SK-N-SH (cell line): ENCODE measurements at regions not wholly inside any gene's neighbourhood (a gene's known extent, or its start where the extent isn't known, plus 50 kb on each side); places are given as distances from the start of the nearest gene placed in this dataset.

Experiments
- CTCF ChIP-seq: fragments of 200-600 bp; sonication (generic); IDR thresholded peaks from 2 replicates; pipeline ENCODE4 v1.6.1; 2017; ENCODE audit warnings: antibody characterized with exemption, mild to moderate bottlenecking, moderate library complexity
- ELF1 ChIP-seq: IDR thresholded peaks from 2 replicates; pipeline ENCODE4 v1.4.0; 2012
- EZH2phosphoT487 ChIP-seq: fragments of 200-600 bp; sonication (generic); IDR thresholded peaks from 2 replicates; pipeline ENCODE4 v1.6.1; 2017; ENCODE audit warnings: low read depth, mixed run types, mild to moderate bottlenecking, antibody characterized with exemption, moderate library complexity, borderline replicate concordance
- GABPA ChIP-seq: IDR thresholded peaks from 2 replicates; pipeline ENCODE4 v1.4.0; 2012; ENCODE audit warnings: low read depth, mild to moderate bottlenecking
- MAX ChIP-seq: IDR thresholded peaks from 2 replicates; pipeline ENCODE4 v1.4.0; 2012; ENCODE audit warnings: low read depth
- MEF2A ChIP-seq: IDR thresholded peaks from 2 replicates; pipeline ENCODE4 v1.4.0; 2012; ENCODE audit warnings: low read depth, borderline replicate concordance
- POLR2AphosphoS5 ChIP-seq: IDR thresholded peaks from 2 replicates; pipeline ENCODE4 v1.6.1; 2012; ENCODE audit warnings: low read depth, low read length
- RAD21 ChIP-seq: IDR thresholded peaks from 2 replicates; pipeline ENCODE4 v1.6.1; 2012; ENCODE audit warnings: mild to moderate bottlenecking, low read length
- RCOR1 ChIP-seq: fragments of 150-350 bp; IDR thresholded peaks from 2 replicates; pipeline ENCODE4 v1.6.1; 2017; ENCODE audit warnings: antibody characterized with exemption, low read length
- RFX5 ChIP-seq: IDR thresholded peaks from 2 replicates; pipeline ENCODE4 v1.6.1; 2012; ENCODE audit warnings: mild to moderate bottlenecking, improper control_type of control experiment, low read length
- SIN3A ChIP-seq: IDR thresholded peaks from 2 replicates; pipeline ENCODE4 v1.6.1; 2012; ENCODE audit warnings: low read depth, mild to moderate bottlenecking, low read length, moderate library complexity, borderline replicate concordance
- SMC3 ChIP-seq: IDR thresholded peaks from 2 replicates; pipeline ENCODE4 v1.6.1; 2012; ENCODE audit warnings: low read depth, low read length, improper control_type of control experiment

GRCh38 chr4:17370818-17371217 lies 141.1 kb downstream of the QDPR start:
- TF ChIP-seq RAD21 (no peak), CTCF (no peak), SIN3A (no peak), EZH2phosphoT487 (no peak), SMC3 (no peak), RFX5 (no peak), MAX (no peak), MEF2A (no peak), RCOR1 (no peak), POLR2AphosphoS5 (no peak), GABPA (no peak), ELF1 (no peak)
